PFSK-1 (cell line): ENCODE measurements at regions not wholly inside any gene's neighbourhood (a gene's known extent, or its start where the extent isn't known, plus 50 kb on each side); places are given as distances from the start of the nearest gene placed in this dataset.

Source experiments
- FOXP2 ChIP-seq: optimal IDR thresholded peaks from 2 replicates; pipeline ENCODE3; 2011; ENCODE audit warnings: borderline replicate concordance, control low read depth, inconsistent platforms; ENCODE audit not compliant: insufficient read depth; ENCODE audit errors: extremely low read length, extremely low read depth
- POLR2AphosphoS5 ChIP-seq: IDR thresholded peaks from 2 replicates; pipeline ENCODE4 v1.6.1; 2012; ENCODE audit warnings: low read depth, mild to moderate bottlenecking, control low read depth, low read length, moderate library complexity
- REST ChIP-seq, 2 experiments: IDR thresholded peaks; 2 replicates each; pipeline versions ENCODE4 v1.6.1 to v1.8.0; 2011 to 2012; ENCODE audit warnings: low read depth in 2 of 2, low read length in 2 of 2, control low read depth in 1 of 2, inconsistent platforms in 1 of 2, mild to moderate bottlenecking in 1 of 2, moderate library complexity in 1 of 2; ENCODE audit not compliant: insufficient read depth in 1 of 2
- SIN3A ChIP-seq: IDR thresholded peaks from 2 replicates; pipeline ENCODE4 v1.6.1; 2012; ENCODE audit warnings: mild to moderate bottlenecking, low read length, moderate library complexity, borderline replicate concordance; ENCODE audit not compliant: insufficient read depth
- TAF1 ChIP-seq: IDR thresholded peaks from 2 replicates; pipeline ENCODE4 v1.6.1; 2012; ENCODE audit warnings: low read length, control low read depth, borderline replicate concordance; ENCODE audit not compliant: insufficient read depth

GRCh38 chr5:27267209-27267824 lies 228.9 kb upstream of the CDH9 start:
- no peak for TF ChIP-seq REST (IDR thresholded peaks at IDR 0.05; ENCODE audit: insufficient read depth in 1 of 2, low read depth in 2 of 2, low read length in 2 of 2)
- TF ChIP-seq POLR2AphosphoS5 = no peak
- no peak for TF ChIP-seq SIN3A
- TF ChIP-seq TAF1 = no peak
- no peak for TF ChIP-seq FOXP2
